GM10266 (cell line): ENCODE measurements at regions not wholly inside any gene's neighbourhood (a gene's known extent, or its start where the extent isn't known, plus 50 kb on each side); places are given as distances from the start of the nearest gene placed in this dataset.

Source experiments
- DNase-seq: peaks from one replicate; pipeline ENCODE4 v3.0.0; 2012; ENCODE audit errors: extremely low spot score
- TF ChIP-seq, protein P1 (sequence below): IDR thresholded peaks from 2 replicates; pipeline ENCODE4 v1.5.1; 2012; ENCODE audit warnings: mild to moderate bottlenecking, low read depth; ENCODE audit not compliant: control insufficient read depth, insufficient read depth; ENCODE audit errors: missing control alignments

DNA sequence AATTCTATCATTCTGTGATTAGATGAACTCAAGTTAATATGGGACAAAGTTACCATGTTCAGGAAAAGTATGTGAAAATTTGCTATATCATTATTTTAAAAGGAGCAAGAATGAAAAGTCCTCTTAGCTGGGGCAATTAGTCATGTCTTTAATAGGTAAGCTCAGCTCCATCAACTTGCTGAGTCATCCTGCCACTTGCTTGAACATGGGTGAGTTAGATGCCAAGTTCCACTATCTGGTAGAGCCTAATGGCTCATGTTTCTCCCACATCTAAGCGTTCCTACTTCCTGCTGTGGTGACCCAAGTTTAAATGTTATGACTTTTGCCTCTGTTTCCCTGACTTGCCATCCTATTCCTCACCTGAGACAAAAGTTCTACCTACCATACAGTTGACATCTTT is 276.8 kb downstream of the ZNF674 start:
- no peak for DNase-seq
- TF ChIP-seq, protein P1, sequence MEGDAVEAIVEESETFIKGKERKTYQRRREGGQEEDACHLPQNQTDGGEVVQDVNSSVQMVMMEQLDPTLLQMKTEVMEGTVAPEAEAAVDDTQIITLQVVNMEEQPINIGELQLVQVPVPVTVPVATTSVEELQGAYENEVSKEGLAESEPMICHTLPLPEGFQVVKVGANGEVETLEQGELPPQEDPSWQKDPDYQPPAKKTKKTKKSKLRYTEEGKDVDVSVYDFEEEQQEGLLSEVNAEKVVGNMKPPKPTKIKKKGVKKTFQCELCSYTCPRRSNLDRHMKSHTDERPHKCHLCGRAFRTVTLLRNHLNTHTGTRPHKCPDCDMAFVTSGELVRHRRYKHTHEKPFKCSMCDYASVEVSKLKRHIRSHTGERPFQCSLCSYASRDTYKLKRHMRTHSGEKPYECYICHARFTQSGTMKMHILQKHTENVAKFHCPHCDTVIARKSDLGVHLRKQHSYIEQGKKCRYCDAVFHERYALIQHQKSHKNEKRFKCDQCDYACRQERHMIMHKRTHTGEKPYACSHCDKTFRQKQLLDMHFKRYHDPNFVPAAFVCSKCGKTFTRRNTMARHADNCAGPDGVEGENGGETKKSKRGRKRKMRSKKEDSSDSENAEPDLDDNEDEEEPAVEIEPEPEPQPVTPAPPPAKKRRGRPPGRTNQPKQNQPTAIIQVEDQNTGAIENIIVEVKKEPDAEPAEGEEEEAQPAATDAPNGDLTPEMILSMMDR, result no peak

DNA sequence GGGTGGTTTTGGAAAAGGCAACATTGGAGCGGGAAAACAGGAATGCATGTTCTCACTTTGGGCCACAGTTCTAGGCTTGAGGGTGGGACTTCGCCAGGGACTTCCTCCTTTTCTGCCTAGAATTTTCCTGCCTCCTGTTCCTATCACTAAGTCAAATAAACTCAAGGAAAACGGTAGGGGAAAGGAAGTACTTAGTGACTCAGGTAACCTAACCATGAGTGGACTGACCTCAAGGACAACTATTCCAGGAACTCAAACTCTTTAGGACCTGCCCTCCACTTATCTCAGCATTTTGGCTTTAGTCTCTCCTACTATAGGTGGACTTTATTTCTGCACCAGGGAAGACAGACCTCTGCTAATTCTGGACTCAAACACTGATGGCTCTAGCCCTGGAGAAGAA is 281.7 kb downstream of the ZNF674 start:
- TF ChIP-seq, protein P1, result no peak
- DNase-seq, result no peak

DNA sequence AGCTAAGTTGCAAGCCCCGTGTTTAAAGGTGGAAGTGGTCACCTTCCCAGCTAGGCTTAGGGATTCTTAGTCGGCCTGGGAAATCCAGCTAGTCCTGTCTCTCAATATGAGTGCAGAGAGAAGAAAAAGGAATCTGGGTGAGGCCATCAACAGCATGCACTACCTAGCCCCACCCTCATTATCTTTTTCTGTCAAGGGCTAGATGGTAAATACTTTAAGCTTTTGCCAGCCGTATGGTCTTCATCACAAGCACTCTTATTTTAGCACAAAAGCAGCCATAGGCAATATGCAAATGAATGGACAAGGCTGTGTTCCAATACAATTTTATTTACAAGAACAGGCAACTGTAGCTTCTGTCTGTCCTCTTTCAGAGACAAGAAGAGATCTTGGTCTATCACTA is 282.9 kb downstream of the ZNF674 start:
- no peak for DNase-seq

DNA sequence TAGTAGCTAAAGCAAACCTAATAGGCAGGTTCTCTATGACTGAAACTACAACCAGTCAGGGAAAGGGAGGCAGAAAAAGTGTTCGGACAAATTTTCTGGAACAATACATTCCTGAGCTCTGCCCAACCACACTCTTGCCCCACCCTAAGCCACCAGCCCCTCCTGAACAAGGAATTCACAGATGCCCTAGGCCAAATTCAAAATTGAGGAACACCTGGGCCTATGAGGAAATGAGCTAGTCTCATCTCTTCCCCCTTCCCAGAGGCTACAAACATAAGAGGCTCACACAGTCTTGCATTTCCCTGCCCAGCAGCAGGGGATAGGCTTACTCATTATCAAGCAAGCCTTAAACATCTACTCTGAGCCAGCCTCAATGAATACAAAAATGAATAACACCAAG is 284.7 kb downstream of the ZNF674 start:
- TF ChIP-seq, protein P1, result no peak
- DNase-seq, result no peak

More for the DNA sequence above, 282.9 kb downstream of the ZNF674 start:
- TF ChIP-seq, protein P1, result no peak

DNA sequence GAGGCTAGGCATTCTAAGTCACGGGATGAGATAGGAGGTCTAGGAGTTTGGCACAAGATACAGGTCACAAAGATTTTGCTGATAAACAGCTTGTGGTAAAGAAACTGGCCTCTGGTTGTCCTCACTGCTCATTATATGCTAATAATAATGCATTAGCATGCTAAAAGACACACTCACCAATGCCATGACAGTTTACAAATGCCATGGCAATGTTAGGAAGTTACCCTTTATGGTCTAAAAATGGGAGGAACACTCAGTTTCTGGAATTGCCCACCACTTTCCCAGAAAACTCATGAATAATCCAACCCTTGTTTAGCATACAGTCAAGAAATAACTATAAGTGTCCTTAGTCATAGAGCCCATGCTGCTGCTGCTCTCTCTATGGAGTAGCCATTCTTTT is 286.9 kb downstream of the ZNF674 start:
- TF ChIP-seq, protein P1, result no peak
- DNase-seq, result no peak

DNA sequence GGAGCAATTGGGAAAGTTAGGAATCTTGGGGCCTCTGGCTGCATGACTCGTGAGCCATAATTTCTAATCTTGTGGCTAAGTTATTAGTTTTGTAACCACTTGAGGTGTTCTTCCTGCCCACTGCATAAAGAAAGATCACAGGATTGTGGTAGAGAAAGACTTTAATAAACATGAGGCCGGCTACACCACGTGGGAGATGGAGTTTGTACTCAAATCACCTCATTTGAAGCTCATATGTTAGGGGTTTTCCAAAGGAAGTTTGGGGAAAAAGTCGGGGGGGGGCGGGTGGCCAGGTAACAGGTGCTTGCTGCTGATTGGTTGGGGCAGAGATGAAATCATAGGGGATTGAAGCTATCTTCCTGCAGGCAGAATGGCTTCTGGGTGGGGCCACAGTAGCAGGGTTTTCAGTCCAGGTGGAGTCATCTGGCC is 287.8 kb downstream of the ZNF674 start:
- no peak for DNase-seq
- TF ChIP-seq, protein P1, result no peak

DNA sequence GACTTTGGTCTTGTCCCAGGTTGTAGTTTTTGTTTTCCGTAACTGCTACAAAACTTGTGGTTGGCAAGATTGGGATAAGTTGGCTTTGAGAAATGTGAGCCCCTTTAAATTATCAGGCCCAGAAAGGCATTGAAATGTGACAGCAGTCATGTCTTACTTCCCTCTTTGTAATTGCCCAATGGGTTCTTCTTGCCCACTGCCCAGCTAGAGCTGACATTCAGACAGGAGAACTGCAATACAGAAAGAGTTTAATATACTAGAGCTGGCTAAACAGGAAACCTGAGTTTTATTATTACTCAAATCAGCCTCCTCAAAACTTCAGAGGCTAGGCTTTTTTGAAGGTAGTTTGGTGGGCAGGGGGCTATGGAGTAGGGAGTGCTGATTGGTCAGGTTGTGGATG is 288.3 kb downstream of the ZNF674 start:
- no peak for DNase-seq
- TF ChIP-seq, protein P1, result no peak

DNA sequence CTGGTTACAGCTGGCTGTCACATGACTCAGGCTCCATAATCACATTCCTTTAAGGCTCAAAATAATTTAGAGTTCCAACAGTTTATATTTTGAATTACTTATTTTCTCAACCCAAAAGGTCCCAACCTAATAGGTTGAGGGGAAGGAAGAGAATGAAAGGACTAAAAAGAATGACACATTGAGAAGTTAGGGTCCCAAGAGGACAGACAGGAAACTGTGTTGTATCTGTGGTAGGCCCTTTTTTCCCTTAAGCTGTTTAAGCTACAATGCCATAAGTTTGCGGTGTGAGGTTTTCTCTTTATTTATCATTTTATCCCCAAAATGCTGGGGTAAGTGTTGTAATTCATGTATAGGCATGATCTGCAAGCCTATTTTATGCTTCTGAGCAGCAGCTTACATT is 290.2 kb downstream of the ZNF674 start:
- TF ChIP-seq, protein P1, result no peak
- DNase-seq, result no peak
